ENCODE measurements at regions not wholly inside any gene's neighbourhood (a gene's known extent, or its start where the extent isn't known, plus 50 kb on each side); places are given as distances from the start of the nearest gene placed in this dataset.
"Not testable (repeated sequence)": the region's sequence is repeated elsewhere in the genome, so short reads cannot be mapped to it uniquely, and the experiment has no call there.

DNA sequence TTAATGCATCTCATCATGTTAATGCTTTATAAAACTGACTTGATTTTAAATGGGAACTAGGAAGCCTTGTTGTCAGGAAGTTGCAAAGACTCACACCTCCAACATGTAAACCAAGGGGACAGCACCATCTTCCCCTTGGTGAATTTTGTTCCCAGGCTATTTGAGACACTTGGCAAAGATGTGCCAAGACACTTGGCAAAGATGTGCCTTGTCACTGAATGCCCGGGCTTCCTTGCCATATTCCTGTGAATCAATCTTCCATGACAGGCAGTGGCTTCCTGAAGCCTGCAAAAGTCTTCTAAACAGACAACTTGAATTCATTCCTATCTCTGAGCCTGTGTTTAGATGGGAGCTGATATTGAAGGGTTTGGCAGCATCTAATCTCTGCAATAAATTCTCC is 465.4 kb upstream of the C16orf82 start:
- TF ChIP-seq, protein P1, sequence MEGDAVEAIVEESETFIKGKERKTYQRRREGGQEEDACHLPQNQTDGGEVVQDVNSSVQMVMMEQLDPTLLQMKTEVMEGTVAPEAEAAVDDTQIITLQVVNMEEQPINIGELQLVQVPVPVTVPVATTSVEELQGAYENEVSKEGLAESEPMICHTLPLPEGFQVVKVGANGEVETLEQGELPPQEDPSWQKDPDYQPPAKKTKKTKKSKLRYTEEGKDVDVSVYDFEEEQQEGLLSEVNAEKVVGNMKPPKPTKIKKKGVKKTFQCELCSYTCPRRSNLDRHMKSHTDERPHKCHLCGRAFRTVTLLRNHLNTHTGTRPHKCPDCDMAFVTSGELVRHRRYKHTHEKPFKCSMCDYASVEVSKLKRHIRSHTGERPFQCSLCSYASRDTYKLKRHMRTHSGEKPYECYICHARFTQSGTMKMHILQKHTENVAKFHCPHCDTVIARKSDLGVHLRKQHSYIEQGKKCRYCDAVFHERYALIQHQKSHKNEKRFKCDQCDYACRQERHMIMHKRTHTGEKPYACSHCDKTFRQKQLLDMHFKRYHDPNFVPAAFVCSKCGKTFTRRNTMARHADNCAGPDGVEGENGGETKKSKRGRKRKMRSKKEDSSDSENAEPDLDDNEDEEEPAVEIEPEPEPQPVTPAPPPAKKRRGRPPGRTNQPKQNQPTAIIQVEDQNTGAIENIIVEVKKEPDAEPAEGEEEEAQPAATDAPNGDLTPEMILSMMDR (IDR thresholded peaks at IDR 0.05; ENCODE audit: low read depth, low read length, missing control alignments), result no peak
- no peak for DNase-seq (ENCODE audit: low read depth)

DNA sequence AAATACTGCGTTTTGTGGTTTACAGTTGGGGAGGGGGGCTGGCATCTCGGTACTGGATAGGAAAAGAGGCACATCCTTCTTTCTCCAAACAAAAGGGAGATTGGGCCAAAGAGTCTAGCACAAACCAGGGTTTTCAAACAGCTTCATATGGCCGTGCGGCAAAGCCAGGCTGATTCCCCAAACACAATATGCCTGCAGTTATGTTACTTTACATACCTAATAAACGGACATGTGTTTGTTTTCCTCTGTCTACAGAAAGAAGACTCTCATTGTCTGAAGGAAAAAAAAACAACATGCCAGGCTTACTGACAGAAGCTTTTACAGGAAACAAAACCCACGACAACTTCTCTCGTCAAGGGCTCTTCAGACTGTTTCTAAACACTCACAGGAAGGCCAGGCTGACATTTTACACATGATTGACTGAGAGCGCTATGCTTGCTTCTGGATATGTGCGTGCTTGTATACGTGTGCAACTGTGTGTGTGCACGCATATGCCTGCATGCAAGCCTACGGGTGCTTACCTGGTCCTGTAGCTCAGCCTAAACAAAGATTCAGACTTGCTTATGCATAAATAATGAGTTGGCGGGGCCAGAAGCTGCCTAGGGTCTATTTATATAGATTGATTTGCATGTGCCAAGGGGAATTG is 461.0 kb upstream of the C16orf82 start:
- TF ChIP-seq, protein P1 (IDR thresholded peaks at IDR 0.05; ENCODE audit: low read depth, low read length, missing control alignments), result no peak
- no peak overlapping the region for H3K4me3 ChIP-seq (ENCODE audit: low read depth, low read length)
- DNase-seq (ENCODE audit: low read depth), result no peak

More for the DNA sequence above, 465.4 kb upstream of the C16orf82 start:
- no peak overlapping the region for H3K4me3 ChIP-seq (ENCODE audit: low read depth, low read length)

DNA sequence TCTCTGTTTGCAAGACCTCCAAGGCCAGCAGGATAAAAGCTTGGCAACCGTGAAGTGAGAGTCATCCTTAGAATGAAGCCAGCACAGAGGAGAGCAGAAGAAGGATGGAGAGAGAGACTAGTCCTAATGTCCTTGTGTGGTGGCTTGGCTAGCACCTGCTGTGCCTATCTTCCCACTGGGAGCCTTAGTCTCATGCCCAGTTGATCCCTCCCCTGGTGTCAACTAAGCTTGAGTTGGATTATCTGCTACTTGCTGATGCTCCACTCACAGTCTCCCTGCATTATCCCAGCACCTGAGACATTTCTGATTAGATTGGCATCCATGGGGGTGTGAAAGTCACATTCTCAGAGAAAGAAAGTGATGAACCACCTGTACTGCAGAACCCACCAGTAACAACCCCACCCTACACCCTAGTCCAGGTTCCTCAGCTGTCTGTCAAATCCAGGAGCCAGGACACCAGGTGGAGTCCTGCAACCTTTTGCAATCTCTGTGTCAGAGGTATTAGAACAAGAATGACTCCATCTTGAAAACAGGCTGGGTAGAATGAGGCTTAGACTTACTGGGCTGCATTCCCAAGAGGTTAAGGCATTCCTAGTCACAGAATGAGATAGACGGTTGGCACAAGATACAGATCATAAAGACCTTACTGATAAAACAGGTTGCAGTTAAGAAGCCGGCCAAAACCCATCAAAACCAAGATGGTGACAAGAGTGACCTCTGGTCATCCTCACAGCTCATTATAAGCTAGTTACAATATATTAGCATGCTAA is 460.2 kb upstream of the C16orf82 start:
- no peak overlapping the region for H3K4me3 ChIP-seq (ENCODE audit: low read depth, low read length)
- no peak for DNase-seq (ENCODE audit: low read depth)
- TF ChIP-seq, protein P1 (IDR thresholded peaks at IDR 0.05; ENCODE audit: low read depth, low read length, missing control alignments), result no peak

DNA sequence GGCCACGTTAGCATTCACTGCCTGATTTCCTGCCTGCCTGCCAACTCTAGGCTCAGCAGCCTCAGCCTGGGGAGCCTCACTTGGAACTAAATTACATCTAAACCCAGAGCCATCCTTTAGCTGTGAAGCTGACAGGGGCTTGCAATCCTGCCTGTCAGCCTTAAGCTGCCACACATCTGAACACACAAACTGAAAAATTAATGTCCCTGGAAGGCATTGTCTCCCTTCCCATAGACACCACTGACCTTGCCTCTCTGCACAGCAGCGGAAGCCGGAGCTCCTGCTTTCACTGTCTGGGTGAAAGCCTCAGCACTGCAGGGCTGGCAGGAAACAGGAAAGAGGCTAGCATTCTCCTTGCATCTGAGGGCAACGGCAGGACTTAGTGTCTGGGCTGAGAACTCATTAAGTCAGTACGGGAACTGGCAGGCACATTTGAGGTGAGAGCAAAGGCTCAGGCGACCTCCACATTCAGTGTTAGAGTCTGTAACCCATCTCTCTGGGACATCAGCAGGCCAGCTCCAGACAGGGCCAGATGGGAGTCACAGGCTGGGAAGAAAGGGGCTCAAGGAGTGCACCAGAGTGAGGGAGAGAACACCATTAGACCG is 452.4 kb upstream of the C16orf82 start:
- no peak for DNase-seq (ENCODE audit: low read depth)
- TF ChIP-seq, protein P1 (IDR thresholded peaks at IDR 0.05; ENCODE audit: low read depth, low read length, missing control alignments), result no peak
- H3K4me3 ChIP-seq (ENCODE audit: low read depth, low read length), result no peak overlapping the region

DNA sequence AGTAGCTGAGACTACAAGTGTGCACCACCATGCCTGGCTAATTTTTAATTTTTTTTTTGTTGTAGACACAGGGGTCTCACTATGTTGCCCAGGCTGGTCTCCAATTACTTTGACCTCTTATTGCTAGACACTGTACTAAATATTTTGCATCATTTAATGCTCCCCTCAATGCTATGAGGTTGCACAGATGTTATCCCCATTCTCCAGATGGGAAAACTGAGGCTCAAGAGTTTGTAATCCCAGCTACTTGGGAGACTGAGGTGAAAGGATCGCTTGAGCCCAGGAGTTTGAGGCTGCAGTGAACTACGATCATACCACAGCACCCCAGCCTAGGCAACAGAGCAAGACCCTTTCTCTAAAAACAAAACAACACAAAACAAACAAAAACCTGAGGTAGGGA is 443.3 kb upstream of the C16orf82 start:
- no peak overlapping the region for H3K4me3 ChIP-seq (ENCODE audit: low read depth, low read length)
- DNase-seq (ENCODE audit: low read depth), result no peak
- TF ChIP-seq, protein P1 (IDR thresholded peaks at IDR 0.05; ENCODE audit: low read depth, low read length, missing control alignments), result no peak

DNA sequence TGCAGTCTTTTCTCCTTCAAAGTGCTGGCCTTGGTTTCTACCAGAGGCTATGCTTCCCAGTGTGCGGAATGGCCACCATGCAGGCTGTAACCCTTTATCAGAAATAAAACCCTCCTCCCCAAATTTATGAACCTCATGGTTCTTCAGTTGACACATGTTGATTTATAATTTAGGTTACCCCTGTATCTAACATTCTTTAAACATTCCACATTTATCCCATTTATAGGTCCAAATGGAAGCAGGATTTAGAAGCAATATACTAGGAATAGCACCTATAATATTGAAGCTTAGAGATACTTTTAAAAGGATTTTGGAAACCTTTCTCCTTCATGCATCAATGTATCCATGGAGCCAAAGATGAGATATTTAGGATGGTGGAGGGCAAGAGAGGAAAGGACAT is 438.8 kb upstream of the C16orf82 start:
- TF ChIP-seq, protein P1 (IDR thresholded peaks at IDR 0.05; ENCODE audit: low read depth, low read length, missing control alignments), result no peak
- no peak for DNase-seq (ENCODE audit: low read depth)
- H3K4me3 ChIP-seq (ENCODE audit: low read depth, low read length), result no peak overlapping the region

DNA sequence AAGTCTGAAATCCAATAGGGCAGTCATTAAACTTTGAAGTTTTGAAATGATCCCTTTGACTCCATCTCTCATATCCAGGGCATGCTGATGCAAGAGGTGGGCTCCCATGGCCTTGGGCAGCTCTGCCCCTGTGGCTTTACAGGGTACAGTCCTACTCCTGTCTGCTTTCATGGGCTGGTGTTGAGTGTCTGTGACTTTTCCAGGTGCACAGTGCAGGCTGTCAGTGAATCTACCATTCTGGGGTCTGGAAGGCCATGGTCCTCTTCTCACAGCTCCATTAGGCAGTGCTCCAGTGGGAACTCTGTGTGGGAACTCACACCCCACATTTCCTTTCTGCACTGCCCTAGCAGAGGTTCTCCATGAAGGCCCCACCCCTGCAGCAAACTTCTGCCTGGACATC is 435.4 kb upstream of the C16orf82 start:
- H3K4me3 ChIP-seq (ENCODE audit: low read depth, low read length); DNase-seq (ENCODE audit: low read depth): not testable (repeated sequence)

All from GM12864 (cell line).